ENCODE measurements at regions not wholly inside any gene's neighbourhood (a gene's known extent, or its start where the extent isn't known, plus 50 kb on each side); places are given as distances from the start of the nearest gene placed in this dataset.

DNA sequence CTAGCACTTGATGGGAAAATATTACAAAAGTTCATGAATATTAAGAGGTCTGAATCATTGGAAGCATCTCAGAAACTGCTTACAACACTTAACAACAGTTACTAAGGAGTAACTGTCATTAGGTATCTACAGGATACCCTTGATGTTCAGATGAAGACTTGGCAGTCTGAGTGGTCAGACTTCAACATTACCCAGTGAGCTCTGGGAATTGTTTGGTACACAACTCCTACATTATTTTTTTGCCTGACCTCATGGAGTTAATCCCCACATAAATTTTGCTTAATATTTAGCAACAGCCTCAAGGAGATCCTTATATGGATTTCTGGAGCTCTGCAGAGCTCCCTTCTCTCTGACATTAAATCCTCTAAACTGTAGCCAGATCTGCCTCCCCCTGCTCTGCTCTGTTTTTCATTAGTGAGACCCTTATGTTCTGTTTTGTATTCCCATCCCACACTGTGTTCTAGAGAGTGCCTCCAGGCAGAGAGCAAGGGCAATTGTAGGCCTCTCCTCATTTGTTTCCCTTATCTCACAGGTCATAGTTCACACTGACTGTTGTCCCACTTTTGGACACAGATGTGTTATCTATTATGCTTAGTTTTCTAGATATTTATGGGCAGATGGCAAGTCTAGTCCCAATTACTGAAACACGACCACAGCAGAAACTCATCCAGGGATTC is 368.8 kb downstream of the GASK1B start:
- in situ Hi-C loops (cut with MboI) (no loop called here), intact Hi-C loops (cut with micrococcal nuclease; ENCODE audit: unreplicated experiment) (no loop called here)
- 16% methylated on average over 1 of the region's 1 CpG for WGBS (ENCODE audit: insufficient coverage, insufficient replicate concordance, low lambda C conversion rate, missing lambda C conversion rate)
- Histone ChIP-seq H3K4me1 (ENCODE audit: control insufficient read depth, insufficient read depth, low read length) (no peaks in the 10 kb centered on the region), H3K79me2 (ENCODE audit: control insufficient read depth, insufficient read depth, low read length) (no peaks in the 10 kb centered on the region), H2AFZ (ENCODE audit: control insufficient read depth, low read depth, low read length) (no peak overlapping the region), H3K4me3 (no peak overlapping the region), H3K36me3 (ENCODE audit: control insufficient read depth in 2 of 2, insufficient read depth in 2 of 2, low read length in 1 of 2) (no peaks in the 10 kb centered on the region), H3K9ac (ENCODE audit: control insufficient read depth, insufficient read depth, low read length) (no peak overlapping the region), H4K20me1 (ENCODE audit: control insufficient read depth, insufficient read depth) (no peaks in the 10 kb centered on the region), H3K9me3 (replicated peaks; ENCODE audit: control insufficient read depth, insufficient read depth, low read length) (no peaks in the 10 kb centered on the region), H3K4me2 (ENCODE audit: control insufficient read depth, insufficient read depth) (no peak overlapping the region), H3K27me3 (replicated peaks in 1 of 2; ENCODE audit: control insufficient read depth in 2 of 2, insufficient read depth in 2 of 2, low read length in 1 of 2) (no peaks in the 10 kb centered on the region), H3K27ac (ENCODE audit: control insufficient read depth, insufficient read depth) (no peak overlapping the region)
- RAD21 ChIA-PET (ENCODE audit: unreplicated experiment): no interaction called here
- no TSS peak for BruUV-seq (replicated peaks)
- ATAC-seq (no peak), FAIRE-seq (no peak), DNase-seq (ENCODE audit: low read depth, low spot score) (no peak)
- TF ChIP-seq NR2F1 (conservative IDR thresholded peaks at IDR 0.05) (no peak), ATF7 (IDR thresholded peaks at IDR 0.05; ENCODE audit: low read depth) (no peak), MYC (IDR thresholded peaks at IDR 0.05; ENCODE audit: insufficient read depth, insufficient read length, insufficient replicate concordance, low read length, severe bottlenecking) (no peak), ZNF24 (IDR thresholded peaks at IDR 0.05) (no peak), CHD2 (IDR thresholded peaks at IDR 0.05; ENCODE audit: borderline replicate concordance, low read depth, low read length) (no peak), SP1 (IDR thresholded peaks at IDR 0.05; ENCODE audit: low read depth, low read length) (no peak), SIX5 (IDR thresholded peaks at IDR 0.05; ENCODE audit: low read depth, low read length, severe bottlenecking) (no peak), ASH2L (IDR thresholded peaks at IDR 0.05; ENCODE audit: borderline replicate concordance, low read depth) (no peak), MEF2A (IDR thresholded peaks at IDR 0.05; ENCODE audit: insufficient read depth, low read depth, low read length) (no peak), TARDBP (IDR thresholded peaks at IDR 0.05; ENCODE audit: borderline replicate concordance) (no peak), SMAD1 (IDR thresholded peaks at IDR 0.05; ENCODE audit: low read depth, partially characterized antibody) (no peak)
- TF ChIP-seq, protein P1, sequence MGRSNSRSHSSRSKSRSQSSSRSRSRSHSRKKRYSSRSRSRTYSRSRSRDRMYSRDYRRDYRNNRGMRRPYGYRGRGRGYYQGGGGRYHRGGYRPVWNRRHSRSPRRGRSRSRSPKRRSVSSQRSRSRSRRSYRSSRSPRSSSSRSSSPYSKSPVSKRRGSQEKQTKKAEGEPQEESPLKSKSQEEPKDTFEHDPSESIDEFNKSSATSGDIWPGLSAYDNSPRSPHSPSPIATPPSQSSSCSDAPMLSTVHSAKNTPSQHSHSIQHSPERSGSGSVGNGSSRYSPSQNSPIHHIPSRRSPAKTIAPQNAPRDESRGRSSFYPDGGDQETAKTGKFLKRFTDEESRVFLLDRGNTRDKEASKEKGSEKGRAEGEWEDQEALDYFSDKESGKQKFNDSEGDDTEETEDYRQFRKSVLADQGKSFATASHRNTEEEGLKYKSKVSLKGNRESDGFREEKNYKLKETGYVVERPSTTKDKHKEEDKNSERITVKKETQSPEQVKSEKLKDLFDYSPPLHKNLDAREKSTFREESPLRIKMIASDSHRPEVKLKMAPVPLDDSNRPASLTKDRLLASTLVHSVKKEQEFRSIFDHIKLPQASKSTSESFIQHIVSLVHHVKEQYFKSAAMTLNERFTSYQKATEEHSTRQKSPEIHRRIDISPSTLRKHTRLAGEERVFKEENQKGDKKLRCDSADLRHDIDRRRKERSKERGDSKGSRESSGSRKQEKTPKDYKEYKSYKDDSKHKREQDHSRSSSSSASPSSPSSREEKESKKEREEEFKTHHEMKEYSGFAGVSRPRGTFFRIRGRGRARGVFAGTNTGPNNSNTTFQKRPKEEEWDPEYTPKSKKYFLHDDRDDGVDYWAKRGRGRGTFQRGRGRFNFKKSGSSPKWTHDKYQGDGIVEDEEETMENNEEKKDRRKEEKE (IDR thresholded peaks at IDR 0.05): no peak
- SMC1A ChIA-PET (ENCODE audit: uncharacterized antibody, unreplicated experiment): interaction anchor here (1.1 kb wide), 1 partner anchor 11 kb away, joined by 3 read pairs; no protein-coding TSS in a partner anchor
- CTCF ChIA-PET: no interaction called here
- POLR2A ChIA-PET: no interaction called here
